Activated CD4-positive, alpha-beta T cell treated with anti-CD3 and anti-CD28 coated beads, Interleukin-2, amount 10 ng/mL, durations not matched to agents 7 days and 5 days (primary cell): ENCODE measurements at regions not wholly inside any gene's neighbourhood (a gene's known extent, or its start where the extent isn't known, plus 50 kb on each side); places are given as distances from the start of the nearest gene placed in this dataset.
"Not testable (repeated sequence)": the region's sequence is repeated elsewhere in the genome, so short reads cannot be mapped to it uniquely, and the experiment has no call there.

Experiments used
- CTCF ChIA-PET: fragments of 350-600 bp; sonication (Branson Sonifier 250); formaldehyde crosslinking; loops from one replicate; lab custom pipeline; 2021; ENCODE audit warnings: antibody characterized with exemption; lab: Charles Lee
- POLR2A ChIA-PET: fragments of 350-600 bp; sonication (Branson Sonifier 250); formaldehyde crosslinking; loops from one replicate; lab custom pipeline; 2021; ENCODE audit warnings: antibody characterized with exemption; lab: Charles Lee
- DNase-seq: peaks from one replicate; pipeline ENCODE4 v3.0.0-alpha.2; 2020
- H3K27ac Mint-ChIP-seq: one replicate; pipeline ENCODE4 v1.8.0; 2021; ENCODE audit warnings: mild to moderate bottlenecking, moderate library complexity, mixed read lengths
- H3K27me3 Mint-ChIP-seq: one replicate; pipeline ENCODE4 v1.8.0; 2021; ENCODE audit warnings: mixed read lengths
- H3K36me3 Mint-ChIP-seq: one replicate; pipeline ENCODE4 v1.8.0; 2021; ENCODE audit warnings: low read depth, mixed read lengths
- H3K4me1 Mint-ChIP-seq: one replicate; pipeline ENCODE4 v1.8.0; 2021; ENCODE audit warnings: mixed read lengths
- H3K4me3 Mint-ChIP-seq: one replicate; pipeline ENCODE4 v1.8.0; 2021; ENCODE audit warnings: mild to moderate bottlenecking, moderate library complexity, mixed read lengths
- H3K9me3 Mint-ChIP-seq: one replicate; pipeline ENCODE4 v1.8.0; 2021; ENCODE audit warnings: mixed read lengths

GRCh38 chr4:100608651-100609050, 90.8 kb upstream of the EMCN start:
- POLR2A ChIA-PET, H3K36me3 Mint-ChIP-seq, CTCF ChIA-PET, DNase-seq, H3K27ac Mint-ChIP-seq, H3K4me1 Mint-ChIP-seq, H3K4me3 Mint-ChIP-seq, H3K9me3 Mint-ChIP-seq, H3K27me3 Mint-ChIP-seq: not testable (repeated sequence)

- CTCF ChIA-PET: interaction anchor here (1.0 kb wide), 1 partner anchor 12 kb away, joined by 3 read pairs; no protein-coding TSS in a partner anchor
- no peak for DNase-seq
- peaks cover 3% of the 10 kb centered on the region for H3K4me1 Mint-ChIP-seq
- H3K4me3 Mint-ChIP-seq: no peak overlapping the region
- POLR2A ChIA-PET: no interaction called here
- no peak overlapping the region for H3K27ac Mint-ChIP-seq
- H3K36me3 Mint-ChIP-seq: no peaks in the 10 kb centered on the region
- H3K9me3 Mint-ChIP-seq: no peaks in the 10 kb centered on the region
- H3K27me3 Mint-ChIP-seq: no peaks in the 10 kb centered on the region
Observed at GRCh38 chr4:100605144-100605543, 87.3 kb upstream of the EMCN start.

GRCh38 chr4:100593935-100594334, 76.1 kb upstream of the EMCN start:
- Mint-ChIP-seq H3K4me1 (no peaks in the 10 kb centered on the region), H3K27me3 (peaks cover 2% of the 10 kb centered on the region), H3K27ac (no peak overlapping the region), H3K9me3 (no peaks in the 10 kb centered on the region), H3K4me3 (no peak overlapping the region), H3K36me3 (no peaks in the 10 kb centered on the region)
- ChIA-PET POLR2A (no interaction called here), CTCF (no interaction called here)
- DNase-seq: no peak

GRCh38 chr4:100591161-100591876, 73.5 kb upstream of the EMCN start:
- ChIA-PET CTCF (no interaction called here), POLR2A (no interaction called here)
- H3K36me3 Mint-ChIP-seq: no peaks in the 10 kb centered on the region
- no peaks in the 10 kb centered on the region for H3K4me1 Mint-ChIP-seq
- H3K9me3 Mint-ChIP-seq: no peaks in the 10 kb centered on the region
- no peak overlapping the region for H3K27ac Mint-ChIP-seq
- peaks cover 2% of the 10 kb centered on the region for H3K27me3 Mint-ChIP-seq
- H3K4me3 Mint-ChIP-seq: no peak overlapping the region
- DNase-seq: no peak

- H3K27ac Mint-ChIP-seq: no peak overlapping the region
- DNase-seq: no peak
- CTCF ChIA-PET: no interaction called here
- peaks cover 2% of the 10 kb centered on the region for H3K27me3 Mint-ChIP-seq
- no peaks in the 10 kb centered on the region for H3K4me1 Mint-ChIP-seq
- H3K36me3 Mint-ChIP-seq: no peaks in the 10 kb centered on the region
- no peak overlapping the region for H3K4me3 Mint-ChIP-seq
- H3K9me3 Mint-ChIP-seq: no peaks in the 10 kb centered on the region
- POLR2A ChIA-PET: no interaction called here
Observed at GRCh38 chr4:100590325-100590724, 72.5 kb upstream of the EMCN start.

GRCh38 chr4:100588076-100588475, 70.3 kb upstream of the EMCN start:
- POLR2A ChIA-PET: no interaction called here
- H3K9me3 Mint-ChIP-seq: no peaks in the 10 kb centered on the region
- CTCF ChIA-PET: no interaction called here
- H3K27ac Mint-ChIP-seq: no peak overlapping the region
- H3K4me3 Mint-ChIP-seq: no peak overlapping the region
- DNase-seq: no peak
- H3K36me3 Mint-ChIP-seq: no peaks in the 10 kb centered on the region
- H3K27me3 Mint-ChIP-seq: no peaks in the 10 kb centered on the region
- no peaks in the 10 kb centered on the region for H3K4me1 Mint-ChIP-seq

- CTCF ChIA-PET: no interaction called here
- Mint-ChIP-seq H3K36me3 (no peaks in the 10 kb centered on the region), H3K9me3 (no peaks in the 10 kb centered on the region), H3K27ac (no peak overlapping the region), H3K4me1 (no peaks in the 10 kb centered on the region), H3K27me3 (no peaks in the 10 kb centered on the region), H3K4me3 (no peak overlapping the region)
- no peak for DNase-seq
- POLR2A ChIA-PET: no interaction called here
Observed at GRCh38 chr4:100582146-100582545, 64.3 kb upstream of the EMCN start.

GRCh38 chr4:100581337-100581736, 63.5 kb upstream of the EMCN start:
- no peak for DNase-seq
- Mint-ChIP-seq H3K4me1 (no peaks in the 10 kb centered on the region), H3K4me3 (no peak overlapping the region), H3K36me3 (no peaks in the 10 kb centered on the region), H3K9me3 (no peaks in the 10 kb centered on the region), H3K27me3 (no peaks in the 10 kb centered on the region), H3K27ac (no peak overlapping the region)
- CTCF ChIA-PET: no interaction called here
- POLR2A ChIA-PET: no interaction called here

GRCh38 chr4:100576570-100576969, 58.7 kb upstream of the EMCN start:
- no peaks in the 10 kb centered on the region for H3K27me3 Mint-ChIP-seq
- CTCF ChIA-PET: no interaction called here
- no peaks in the 10 kb centered on the region for H3K9me3 Mint-ChIP-seq

GRCh38 chr4:100574607-100575006, 56.8 kb upstream of the EMCN start:
- no peak overlapping the region for H3K4me3 Mint-ChIP-seq
- DNase-seq: no peak
- H3K36me3 Mint-ChIP-seq: no peaks in the 10 kb centered on the region
- H3K4me1 Mint-ChIP-seq: no peaks in the 10 kb centered on the region
- no peaks in the 10 kb centered on the region for H3K9me3 Mint-ChIP-seq
- ChIA-PET CTCF (no interaction called here), POLR2A (no interaction called here)
- H3K27ac Mint-ChIP-seq: no peak overlapping the region
- no peaks in the 10 kb centered on the region for H3K27me3 Mint-ChIP-seq

More at GRCh38 chr4:100576570-100576969, 58.7 kb upstream of the EMCN start:
- Mint-ChIP-seq H3K27ac (no peak overlapping the region), H3K36me3 (no peaks in the 10 kb centered on the region), H3K4me1 (no peaks in the 10 kb centered on the region), H3K4me3 (no peak overlapping the region)
- DNase-seq: no peak
- POLR2A ChIA-PET: no interaction called here

GRCh38 chr4:100569196-100569595, 51.4 kb upstream of the EMCN start:
- ChIA-PET POLR2A (no interaction called here), CTCF (interaction anchor here (0.6 kb wide), 1 partner anchor 537 kb away, joined by 3 read pairs; no protein-coding TSS in a partner anchor)
- DNase-seq: no peak

More at GRCh38 chr4:100569196-100569595, 51.4 kb upstream of the EMCN start:
- Mint-ChIP-seq H3K9me3 (no peaks in the 10 kb centered on the region), H3K4me1 (peaks cover 16% of the 10 kb centered on the region), H3K27ac (peak overlapping the region; percentile 69), H3K27me3 (no peaks in the 10 kb centered on the region), H3K4me3 (no peak overlapping the region), H3K36me3 (no peaks in the 10 kb centered on the region)
